GM21423 (cell line): ENCODE measurements at regions not wholly inside any gene's neighbourhood (a gene's known extent, or its start where the extent isn't known, plus 50 kb on each side); places are given as distances from the start of the nearest gene placed in this dataset.

Experiments
- ATAC-seq: cut with Tn5 transposase; IDR thresholded peaks from one replicate; pipeline ENCODE4 v1.9.1; 2021; ENCODE audit warnings: mild to moderate bottlenecking, moderate library complexity; ENCODE audit not compliant: unreplicated experiment

DNA sequence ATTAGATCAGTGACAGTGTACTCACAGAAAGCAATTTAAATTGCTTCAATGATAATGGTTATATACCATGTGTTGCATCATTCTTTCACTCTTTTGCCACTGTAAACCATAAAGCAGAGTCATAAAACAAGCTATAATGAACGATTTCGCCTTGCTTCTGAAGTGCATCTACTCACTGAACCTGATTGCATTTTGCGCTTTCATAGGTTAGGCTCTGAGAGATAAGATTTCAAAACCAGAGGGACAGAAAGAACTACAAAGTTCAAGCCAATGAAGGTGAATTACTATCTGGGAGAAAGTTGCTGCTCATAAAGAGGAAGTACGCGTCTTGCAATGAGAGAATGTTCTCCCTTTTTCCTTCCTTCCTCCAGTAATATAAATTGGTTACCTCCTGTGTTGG, 412.7 kb downstream of the CETN3 start:
- no peak for ATAC-seq

DNA sequence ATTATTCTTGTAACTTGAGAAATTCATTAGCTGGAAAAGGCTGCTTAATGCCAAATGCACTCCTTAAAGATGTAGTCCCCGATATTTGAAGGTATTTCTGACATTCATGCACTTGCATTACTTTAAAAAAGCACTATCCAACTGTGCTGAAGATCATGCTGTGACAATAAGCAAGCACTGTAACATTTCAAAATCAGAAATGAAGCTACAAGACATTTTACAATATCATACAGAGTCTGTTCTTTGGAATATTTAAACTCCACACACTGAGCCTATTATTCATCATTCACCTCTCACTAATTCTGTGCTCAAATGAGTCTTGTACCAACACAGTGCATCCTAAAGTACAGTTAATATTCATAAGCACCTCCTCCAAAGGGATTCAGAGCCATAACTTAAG, 413.2 kb downstream of the CETN3 start:
- ATAC-seq = no peak

DNA sequence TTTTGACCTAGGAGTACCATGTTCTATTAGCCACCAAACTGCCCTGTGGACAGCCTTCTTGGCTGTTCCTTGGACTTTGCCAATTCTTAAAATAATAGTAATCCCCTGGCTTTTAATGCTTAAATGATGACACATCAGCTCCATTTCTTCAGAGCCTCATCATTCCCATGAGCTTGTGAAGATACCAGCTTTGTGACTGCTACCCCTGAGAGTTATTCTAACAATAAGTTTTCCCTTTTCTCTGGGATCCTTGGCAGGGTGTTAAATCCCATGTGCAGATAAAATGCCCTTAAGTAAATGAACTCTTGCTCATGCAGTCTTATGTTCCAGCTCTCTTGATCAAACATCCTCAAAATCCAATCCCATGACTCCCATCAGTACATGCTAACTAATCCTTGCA, 415.3 kb downstream of the CETN3 start:
- ATAC-seq = no peak

DNA sequence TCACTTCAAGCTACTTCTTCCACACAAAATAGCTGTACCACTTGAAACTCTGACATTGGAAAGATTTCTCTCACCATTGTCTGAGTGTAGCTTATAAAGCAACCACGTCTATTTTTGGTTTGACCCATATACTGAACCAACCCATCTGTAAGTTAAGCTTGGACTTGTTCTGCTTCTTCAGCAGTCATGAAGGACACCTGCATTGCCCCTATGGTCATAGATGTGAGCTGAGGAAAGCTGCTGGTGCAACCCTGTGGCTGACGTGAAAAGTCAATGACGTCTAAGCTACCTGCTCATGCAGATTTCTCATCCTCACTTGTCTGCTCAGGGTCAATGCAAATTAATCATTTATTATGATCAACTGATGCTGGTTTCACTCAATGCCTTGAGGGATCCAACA, 417.4 kb downstream of the CETN3 start:
- no peak for ATAC-seq

DNA sequence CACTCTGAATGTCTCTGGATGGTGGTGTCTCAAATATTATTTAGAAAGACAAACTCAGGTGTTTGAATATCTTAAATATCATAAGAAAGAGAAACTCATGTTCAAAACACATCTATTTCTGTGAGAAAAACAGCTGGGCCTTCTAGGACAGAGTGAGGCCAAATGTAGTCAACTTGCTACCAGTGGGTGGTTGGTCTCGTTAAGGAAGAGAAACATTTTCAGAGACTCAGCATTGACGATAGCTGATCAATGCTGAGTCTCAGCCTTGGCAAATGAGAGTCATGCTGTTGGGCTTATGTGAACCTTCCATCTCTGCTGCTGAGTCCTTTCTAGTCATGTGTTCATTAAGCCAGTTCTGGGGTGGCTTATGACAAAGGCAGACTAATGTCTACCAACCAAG, 418.0 kb downstream of the CETN3 start:
- no peak for ATAC-seq

DNA sequence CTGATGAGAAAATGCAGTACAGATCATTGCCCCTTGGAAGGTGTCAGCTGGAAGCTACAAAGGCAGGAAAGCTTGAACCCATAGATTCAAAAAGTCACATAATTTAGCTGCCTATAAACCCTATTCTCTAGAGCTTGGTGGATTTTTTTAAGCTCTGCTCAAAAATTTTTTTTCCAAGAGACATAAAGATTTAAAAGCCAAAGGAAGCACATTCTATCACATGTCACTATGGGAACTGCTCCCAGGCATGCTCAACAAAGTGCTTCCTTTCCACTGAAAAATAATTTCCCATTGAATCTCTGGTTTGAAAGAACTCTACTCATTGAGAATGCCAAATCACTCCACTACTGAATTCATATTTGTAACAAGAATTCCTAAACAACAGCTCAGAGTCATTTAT, 419.8 kb downstream of the CETN3 start:
- no peak for ATAC-seq

DNA sequence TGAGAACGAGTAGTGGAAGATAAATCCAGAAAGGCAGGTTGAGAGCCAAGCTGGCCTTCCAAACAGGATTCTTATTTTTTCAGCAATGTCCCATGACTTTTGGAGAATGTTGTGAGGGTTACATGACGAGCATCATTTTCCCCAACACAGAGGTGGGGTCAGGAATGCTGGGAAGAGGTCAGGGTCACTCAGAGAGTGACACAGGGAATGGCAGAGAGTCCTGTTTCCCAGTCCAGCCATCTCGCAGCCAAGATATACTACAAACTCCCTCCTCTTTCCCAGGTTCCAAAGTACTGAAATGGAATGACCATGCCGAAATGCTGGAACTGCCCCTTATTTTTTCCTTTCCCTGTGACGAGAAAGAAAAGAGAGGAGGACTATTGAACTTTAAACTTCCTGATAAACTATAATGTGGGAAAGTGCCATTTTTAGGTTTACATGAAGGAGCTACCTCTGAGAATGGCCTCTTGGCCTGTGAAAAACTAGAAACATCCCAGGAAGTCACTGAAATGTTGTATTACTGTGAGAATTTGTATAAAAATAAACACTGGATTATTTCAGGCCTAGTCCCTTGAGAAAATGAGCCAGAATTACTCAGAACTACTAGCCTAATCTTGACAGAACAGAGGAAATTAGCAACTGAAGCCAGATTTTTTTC, 420.4 kb downstream of the CETN3 start:
- no peak for ATAC-seq

DNA sequence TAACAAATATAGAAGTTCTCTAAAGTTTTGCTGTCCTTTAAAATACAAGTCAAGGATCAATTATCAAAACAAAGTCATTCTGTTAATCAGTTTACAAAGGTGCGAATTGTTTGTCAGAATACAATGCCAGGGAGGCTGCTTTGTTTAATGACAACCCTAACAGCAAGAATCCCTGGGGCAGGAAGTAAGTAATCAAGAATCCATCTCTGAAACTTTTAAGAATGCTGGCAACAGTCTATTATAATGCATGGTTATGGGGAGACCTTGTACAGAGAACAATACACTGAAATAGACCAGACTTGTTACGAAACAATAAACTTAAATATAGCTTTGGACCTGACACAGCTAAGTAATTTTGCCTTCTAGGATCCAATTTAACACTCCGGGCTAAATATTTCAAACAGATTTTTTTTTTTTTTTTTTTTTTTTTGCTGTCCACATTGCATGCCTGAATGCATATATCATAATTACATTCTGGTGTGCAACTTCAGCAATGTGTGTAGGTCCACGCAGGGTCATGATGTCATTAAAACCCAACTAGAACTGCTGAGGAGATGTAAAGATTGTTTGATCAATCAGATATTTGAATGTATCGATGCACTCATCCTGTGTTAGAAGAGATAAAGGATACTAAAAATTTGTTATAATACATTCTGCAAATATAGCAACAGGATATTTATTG, 421.3 kb downstream of the CETN3 start:
- ATAC-seq = no peak

DNA sequence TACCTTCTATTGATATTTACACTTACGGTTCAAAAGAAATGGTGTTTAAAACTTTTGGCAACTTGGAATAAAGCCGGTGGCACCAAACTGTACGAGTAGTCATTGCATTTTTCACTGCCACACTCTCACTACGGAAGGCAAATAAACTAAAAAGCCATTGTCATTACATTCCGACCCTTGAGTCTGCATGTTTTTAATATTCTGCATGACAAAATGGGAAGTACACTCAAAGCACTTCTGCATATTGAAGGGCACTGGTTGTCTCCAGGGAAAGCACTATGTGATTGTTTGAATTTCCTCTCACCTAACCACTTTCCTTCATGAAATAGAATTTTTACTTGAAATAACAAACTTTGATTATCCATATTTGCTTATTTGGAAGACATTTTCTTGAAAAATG, 426.3 kb downstream of the CETN3 start:
- ATAC-seq = no peak

DNA sequence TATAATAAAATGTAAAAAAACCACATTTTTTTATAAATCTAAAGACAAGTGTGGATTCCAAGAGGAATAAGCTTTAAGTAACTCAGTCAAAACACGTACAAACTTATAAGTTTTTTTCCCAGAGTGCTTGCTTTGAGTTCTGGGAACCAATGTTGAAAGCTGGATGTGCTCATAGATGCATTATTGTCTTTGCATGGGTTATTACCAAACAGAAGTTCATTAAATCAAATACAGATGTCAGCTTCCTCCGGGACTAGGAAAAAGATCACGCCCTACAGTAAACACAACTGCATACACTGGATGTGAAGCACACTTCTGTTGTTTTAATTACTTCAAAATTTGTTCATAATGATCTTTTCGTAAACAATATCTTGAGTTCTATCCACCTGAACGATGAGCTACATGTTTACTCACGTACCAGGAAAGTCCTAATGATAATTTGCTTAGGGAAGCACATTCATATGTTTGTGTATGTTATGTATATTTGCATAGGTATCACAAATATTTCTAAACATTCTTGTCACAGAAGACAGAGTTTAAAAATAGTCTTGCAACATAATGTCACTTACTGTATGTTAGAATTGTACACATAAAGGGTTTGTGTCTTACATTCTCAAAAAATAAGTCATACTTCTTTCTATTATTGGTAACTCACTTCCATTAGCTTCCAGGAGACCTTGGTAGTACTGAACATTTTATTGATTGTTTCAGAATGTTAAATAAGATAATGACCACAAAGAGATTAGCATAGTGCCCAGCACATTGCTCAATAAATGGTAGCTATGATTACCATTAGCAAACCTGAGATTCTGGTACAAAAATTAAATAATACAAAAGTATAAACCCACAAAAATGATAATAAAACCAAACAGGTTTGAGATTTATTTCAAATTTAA, 427.4 kb downstream of the CETN3 start:
- no peak for ATAC-seq

DNA sequence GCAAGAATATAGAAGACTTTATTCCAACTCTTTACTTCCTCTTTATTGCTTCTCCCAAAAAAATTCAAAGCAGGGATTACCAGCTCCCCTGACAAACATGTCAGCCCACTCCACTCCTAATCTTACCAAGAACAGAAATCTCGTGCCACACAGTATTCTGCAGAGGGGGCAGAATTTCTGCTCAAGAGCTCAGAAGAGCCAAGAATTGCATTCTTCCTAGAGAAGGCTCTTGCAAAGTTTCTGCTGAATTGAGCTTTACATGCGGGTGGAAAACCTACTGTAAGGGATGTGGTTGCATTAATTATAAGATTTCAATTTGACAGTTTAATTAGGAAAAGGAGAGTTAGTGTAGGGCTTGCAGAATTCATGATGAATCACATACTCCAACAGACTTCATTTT, 428.5 kb downstream of the CETN3 start:
- no peak for ATAC-seq

DNA sequence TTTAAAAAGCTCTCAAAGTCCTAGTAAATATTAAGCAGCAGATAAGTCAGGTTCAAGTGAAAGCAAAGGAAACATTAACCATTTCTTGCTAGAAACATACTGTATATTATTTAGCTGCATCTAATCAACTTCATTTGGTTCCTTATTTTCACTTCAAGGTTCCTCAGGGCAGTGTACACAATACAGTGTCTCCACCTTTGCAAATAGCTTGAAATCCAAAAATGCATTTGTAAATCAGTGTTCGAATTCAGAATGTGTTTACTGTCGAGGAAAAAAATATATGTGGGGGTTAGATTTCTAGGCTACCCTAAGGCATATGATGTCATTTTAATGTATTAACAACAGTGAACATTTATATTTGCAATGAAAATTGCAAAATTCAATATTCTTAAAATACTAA, 436.0 kb downstream of the CETN3 start:
- ATAC-seq = no peak

DNA sequence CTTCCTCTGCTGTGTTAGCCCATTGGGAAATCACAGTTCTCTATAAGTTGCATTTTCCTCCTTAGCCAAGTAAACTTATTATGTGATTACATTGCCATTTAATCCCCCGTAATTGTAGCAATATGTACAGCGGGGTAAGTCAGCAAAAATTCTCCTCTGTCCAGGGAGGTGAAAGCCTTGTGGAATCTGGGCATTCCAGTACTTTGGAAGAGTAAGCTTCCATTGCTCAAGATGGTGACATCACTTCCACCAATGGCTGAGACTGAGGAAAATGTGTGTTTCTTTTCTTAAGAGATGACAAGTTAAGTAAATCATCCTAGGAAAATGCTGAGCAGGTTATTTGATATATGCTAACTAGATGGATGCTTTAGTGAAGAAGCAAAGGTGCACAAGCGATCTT, 436.7 kb downstream of the CETN3 start:
- ATAC-seq = no peak

DNA sequence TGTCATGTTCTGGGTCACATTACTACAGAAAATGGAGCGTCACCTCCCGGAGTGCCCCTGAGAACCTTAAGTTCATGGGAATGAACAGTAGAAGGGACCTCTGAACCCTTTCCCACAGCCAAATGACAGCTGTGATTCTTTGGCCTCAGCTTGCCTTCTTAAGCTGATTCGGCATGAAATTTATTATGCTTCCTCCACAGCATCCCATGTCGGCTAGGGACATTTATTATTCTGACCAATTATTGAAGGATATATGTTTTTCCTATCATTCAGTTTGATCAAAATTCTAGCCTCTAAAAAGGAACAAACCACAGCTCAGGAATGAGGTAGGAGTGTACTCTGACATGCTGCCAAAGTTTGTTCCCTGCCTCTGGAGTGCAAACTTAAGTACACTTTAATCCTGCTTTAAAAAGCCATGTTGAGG, 440.6 kb downstream of the CETN3 start:
- ATAC-seq = no peak

DNA sequence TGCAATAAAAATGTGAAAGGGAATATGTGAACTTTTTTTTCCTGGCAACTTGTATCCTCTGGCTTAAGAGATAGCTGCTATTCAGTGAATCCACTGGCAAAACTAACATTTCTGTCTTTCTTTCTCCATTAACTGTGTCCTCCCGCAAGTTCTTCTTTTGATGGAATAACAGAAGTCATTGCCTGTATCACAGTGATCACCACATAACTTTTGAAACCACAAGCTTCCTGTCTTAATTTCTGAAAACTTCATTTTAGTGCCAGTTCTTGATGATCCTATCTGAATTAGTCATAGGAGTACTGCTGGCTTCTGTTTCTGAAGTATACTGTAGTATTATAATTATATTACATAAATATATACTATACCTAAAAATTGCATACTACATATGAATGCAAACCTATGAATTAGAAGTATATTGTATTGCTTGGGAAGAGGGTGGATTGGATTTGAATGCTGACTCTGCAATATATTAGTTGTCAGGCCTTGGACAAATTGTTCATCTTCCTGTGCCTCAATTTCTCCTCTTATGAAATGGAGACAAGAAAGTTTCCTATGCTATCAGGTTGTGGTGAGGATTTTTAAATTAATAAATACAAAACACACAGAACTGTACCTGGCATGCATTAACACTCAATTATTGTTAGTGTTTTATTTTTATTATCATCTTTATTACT, 441.6 kb downstream of the CETN3 start:
- no peak for ATAC-seq

DNA sequence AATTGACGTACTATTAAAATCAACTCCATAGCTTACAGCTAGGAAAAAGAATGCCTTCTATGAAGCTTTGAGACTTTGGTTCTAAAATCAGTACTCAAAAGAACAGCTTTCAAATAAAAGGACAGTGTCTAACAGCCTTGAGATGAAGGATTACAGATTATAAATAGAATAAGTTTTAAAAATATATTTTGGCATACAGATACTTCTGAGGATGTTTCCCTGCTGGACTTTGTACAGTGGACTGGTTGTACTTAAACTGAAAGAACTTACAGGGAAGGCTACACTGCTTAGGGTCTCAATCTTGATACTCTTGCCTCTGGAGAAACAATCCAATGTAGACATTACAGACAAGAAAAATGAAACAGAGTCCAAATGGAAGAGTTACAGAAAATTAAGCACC, 452.7 kb downstream of the CETN3 start:
- no peak for ATAC-seq

DNA sequence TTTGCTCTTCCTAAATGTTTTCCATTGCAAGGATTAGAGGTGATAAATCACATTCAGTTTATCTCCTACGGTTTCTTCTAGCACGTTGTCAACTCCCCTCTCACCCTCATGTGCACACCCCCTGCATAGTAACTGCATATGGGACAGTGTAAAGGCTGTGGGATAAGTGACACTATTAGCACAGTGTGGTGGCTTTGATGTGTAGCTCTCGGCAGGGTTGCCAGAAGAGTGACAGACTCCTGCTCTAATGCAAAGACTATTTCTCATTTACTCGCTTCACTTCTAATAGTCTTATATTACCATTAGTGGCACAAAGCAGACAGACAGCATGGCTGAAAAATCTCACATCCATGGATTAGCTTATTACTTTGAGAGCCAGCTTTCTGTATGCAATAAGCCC, 454.6 kb downstream of the CETN3 start:
- ATAC-seq = no peak

DNA sequence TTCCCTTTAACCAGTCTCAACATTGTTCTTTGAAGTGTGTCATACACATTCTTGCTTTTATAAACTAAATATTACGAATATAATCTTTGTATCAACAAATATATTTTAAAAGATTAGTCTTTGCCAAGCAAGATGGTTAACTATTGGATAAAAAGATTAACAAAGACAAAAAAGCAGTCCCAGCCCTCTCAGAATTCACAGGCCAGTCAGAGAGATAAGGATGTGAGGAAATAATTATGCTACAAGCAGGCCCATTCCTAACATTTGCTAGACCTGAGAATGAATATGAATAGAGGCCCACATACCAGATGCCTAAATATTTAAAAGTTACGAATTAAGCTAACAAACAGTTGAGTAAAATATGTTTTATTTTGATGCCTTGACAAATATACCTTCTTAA, 457.7 kb downstream of the CETN3 start:
- ATAC-seq = no peak

DNA sequence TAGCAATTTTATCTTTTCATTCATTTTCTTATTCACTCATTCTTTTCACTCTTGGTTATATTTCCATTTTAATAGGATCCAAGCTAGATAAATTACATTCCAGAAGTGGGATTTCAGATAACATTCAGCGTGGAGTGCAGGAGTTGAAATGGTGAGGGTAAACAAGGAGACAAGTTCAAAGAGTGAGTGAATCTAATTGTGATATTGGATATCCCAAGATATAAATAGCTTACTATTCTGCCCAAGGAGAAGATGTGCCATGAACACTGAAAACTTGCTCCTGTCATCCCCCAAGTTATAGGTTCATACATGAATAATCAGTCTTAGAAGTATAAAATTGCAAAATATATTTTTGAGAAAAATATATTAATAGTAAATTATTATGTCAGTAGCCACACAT, 459.3 kb downstream of the CETN3 start:
- no peak for ATAC-seq

DNA sequence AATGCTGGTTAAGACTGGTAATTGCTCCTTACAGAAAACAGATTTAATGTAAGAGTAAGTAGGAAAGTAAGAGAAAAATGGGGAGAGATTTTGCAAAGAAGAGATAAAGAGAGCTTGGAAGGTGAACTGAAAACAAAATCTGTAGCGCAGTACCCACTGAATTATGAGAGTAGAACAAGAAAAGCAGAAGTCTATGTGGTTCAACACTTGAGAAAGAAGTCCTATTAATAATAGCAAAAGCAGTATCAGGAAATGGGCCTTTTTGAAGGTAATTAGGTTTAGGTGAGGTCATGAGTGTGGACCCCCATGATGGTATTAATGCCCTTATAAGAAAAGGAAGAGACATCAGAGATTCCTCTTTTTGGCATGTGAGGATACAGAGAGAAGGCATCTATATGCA, 460.6 kb downstream of the CETN3 start:
- ATAC-seq = no peak

DNA sequence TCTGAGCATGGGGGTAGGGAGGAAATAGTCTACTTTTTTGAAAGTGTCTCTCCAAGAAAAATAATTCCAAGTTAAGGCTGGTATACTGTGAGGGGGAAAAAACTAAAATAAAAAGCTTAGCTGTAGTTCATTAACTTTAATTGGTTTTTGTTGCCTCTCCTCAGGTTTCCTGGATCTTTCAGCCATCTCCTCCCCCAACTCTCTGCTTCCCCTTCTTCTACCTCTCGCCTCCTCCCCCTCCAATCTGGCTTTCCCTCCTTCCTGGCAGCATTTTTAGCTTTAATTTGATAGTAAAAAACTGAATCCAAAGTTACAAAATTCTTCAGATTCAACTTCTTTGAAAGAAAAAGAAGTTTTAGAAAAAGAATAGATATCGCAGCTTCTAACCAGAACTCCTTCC, 462.6 kb downstream of the CETN3 start:
- ATAC-seq = no peak
